VCaP (cell line): ENCODE measurements at regions not wholly inside any gene's neighbourhood (a gene's known extent, or its start where the extent isn't known, plus 50 kb on each side); places are given as distances from the start of the nearest gene placed in this dataset.

Experiments used
- H3K27ac ChIP-seq: fragments of 450-650 bp; 2 replicates; pipeline ENCODE4 v1.5.1; 2017
- TF ChIP-seq, protein P1 (sequence below): fragments of 450-650 bp; conservative IDR thresholded peaks from 2 replicates; pipeline ENCODE4 v1.5.1; 2017; ENCODE audit warnings: mild to moderate bottlenecking, moderate library complexity

DNA sequence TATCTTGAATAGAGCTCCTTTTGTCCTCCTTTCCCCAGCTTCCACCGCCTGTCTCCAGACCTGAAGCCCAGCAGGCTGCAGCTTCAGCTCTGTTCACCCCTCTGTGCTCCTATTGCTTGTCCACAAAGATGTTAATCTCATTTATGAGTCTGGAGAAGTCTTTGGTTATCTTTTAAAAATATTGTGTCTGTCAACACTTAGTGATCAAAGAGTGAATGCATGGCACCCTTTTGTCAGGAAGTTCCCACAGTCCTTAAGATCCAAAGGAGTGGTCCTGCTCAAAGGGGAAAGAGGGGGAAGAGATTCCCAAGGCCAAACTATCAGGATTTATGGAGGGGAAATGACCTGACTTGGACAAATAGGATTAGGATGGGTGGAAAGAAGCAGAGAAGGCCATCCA is 118.9 kb downstream of the ACAA2 start:
- H3K27ac ChIP-seq = no peak overlapping the region; the same call in 1 of the 2 replicates
- TF ChIP-seq, protein P1, sequence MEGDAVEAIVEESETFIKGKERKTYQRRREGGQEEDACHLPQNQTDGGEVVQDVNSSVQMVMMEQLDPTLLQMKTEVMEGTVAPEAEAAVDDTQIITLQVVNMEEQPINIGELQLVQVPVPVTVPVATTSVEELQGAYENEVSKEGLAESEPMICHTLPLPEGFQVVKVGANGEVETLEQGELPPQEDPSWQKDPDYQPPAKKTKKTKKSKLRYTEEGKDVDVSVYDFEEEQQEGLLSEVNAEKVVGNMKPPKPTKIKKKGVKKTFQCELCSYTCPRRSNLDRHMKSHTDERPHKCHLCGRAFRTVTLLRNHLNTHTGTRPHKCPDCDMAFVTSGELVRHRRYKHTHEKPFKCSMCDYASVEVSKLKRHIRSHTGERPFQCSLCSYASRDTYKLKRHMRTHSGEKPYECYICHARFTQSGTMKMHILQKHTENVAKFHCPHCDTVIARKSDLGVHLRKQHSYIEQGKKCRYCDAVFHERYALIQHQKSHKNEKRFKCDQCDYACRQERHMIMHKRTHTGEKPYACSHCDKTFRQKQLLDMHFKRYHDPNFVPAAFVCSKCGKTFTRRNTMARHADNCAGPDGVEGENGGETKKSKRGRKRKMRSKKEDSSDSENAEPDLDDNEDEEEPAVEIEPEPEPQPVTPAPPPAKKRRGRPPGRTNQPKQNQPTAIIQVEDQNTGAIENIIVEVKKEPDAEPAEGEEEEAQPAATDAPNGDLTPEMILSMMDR = no peak

DNA sequence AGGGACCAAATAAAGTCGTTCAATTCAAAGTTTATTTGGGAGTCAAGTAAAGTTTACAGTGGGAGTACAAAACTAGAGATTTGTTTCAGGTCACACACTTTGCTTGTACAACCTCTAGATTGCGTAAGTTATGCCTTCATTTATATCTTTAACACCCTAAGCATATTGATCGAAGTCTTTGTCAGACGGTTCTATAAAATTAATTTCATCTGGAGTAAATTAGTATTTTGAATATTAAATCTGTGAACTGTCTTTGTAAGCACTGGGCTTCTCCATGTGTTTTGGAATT is 119.7 kb downstream of the ACAA2 start:
- no peak overlapping the region for H3K27ac ChIP-seq
- TF ChIP-seq, protein P1 = no peak

DNA sequence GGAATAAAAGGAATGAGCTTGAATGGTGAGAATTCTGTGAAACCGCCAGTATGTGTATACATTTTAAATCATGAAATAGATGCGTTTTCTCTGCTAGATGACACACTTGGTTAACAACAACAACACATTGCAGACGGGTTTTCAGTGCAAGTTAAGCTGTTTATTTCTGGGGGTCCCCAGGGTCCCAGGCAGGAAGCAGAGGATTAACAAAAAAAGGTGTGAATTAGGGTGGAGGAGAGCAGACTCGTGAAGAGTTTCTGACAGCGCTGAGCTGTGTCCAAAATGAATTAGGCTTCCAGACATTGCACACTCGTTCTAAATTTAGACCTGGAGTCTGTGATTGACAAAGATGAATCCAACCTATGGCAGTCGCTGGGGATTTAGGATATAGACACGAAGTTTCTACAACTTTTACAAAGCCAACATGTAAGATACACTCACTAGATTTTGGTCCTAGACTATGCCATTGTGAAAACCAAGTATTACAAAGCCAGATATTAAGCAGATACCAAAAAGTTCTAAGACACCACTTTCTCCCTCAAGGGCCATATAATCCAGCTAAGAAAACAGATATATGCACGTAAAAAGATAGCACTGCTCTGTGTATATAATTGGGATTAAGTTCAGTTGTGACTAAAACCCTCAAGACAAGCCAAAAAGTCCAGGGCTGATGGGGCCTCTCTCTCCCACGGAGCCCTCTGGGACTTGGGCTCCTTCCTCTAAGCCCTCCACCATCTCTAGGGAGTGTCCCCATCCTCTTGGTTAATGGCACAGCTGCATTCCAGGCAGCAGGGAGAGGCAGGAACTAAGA is 120.2 kb downstream of the ACAA2 start:
- TF ChIP-seq, protein P1 = no peak
- H3K27ac ChIP-seq = no peak overlapping the region

DNA sequence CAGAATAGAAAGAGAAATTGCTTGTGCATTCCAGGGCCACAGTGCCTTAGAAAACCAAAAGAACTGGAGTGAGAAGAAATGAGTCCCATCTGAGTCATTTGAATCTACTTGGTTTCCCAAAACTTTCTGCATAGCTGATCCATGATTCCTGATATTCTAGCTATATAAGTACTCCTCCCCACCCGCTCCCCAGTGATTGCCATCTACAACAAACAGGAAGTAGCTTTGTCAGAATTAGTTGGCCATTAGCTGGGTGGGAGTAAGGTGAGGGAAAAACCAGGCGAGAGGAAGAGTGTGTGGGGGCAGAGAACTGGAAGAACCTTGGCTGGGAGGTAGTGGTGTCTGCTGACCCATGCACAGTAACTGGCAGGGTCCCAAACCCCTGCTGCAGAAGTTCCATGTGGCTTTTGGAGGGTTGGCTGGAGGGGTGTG is 122.1 kb downstream of the ACAA2 start:
- TF ChIP-seq, protein P1 = no peak
- H3K27ac ChIP-seq = no peak overlapping the region

DNA sequence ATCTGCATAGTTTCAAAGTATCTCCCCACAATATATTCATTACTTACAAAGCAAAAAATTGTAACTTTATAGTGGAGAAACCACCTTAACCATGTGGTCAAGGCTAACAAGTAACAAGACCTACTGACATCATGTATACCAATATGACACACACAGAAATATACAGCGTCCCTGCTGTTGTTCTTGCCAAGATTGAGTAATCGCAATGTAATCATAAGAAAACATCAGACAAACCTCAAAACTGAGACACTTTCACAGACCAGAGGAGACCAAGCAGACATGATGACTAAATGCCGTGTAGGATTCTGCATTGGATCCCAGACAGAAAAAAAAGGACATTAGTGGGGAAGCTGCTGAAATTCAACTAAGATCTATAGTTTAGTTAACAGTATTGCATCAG is 123.0 kb downstream of the ACAA2 start:
- H3K27ac ChIP-seq = no peak overlapping the region
- TF ChIP-seq, protein P1 = no peak

DNA sequence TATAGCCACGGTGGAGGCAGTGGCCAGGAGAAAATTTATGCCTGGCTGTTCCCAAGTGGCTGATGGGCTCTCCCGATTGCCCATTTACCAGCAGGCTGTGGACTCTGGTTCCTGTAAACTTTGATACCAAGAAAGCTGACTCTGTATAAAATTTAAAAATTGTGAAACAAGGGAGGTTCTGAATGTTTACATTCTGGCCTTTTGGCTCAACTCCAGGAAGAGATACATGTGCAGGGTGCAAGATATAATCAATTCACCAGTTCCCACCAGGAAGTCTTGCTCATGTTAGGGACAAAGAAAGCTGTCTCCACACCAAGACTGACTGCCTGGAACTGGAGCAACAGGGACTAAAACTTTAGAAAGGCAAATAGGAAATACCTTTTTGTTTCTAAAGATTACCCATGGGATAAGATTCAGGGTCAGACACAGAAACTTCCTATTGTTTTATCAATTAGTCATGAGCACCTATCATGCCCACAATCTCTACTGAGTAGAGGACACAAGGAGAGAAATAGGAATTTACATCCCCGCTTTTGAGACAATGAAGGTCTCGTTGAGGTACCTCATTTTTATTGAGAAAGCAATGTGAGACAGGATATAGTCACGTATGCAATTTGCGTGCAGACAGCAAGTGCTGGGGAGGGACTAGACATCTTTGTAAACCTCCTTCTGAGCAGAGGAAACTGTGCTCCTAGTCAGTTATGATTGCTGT is 123.5 kb downstream of the LIPG start:
- TF ChIP-seq, protein P1 = no peak
- no peak overlapping the region for H3K27ac ChIP-seq

DNA sequence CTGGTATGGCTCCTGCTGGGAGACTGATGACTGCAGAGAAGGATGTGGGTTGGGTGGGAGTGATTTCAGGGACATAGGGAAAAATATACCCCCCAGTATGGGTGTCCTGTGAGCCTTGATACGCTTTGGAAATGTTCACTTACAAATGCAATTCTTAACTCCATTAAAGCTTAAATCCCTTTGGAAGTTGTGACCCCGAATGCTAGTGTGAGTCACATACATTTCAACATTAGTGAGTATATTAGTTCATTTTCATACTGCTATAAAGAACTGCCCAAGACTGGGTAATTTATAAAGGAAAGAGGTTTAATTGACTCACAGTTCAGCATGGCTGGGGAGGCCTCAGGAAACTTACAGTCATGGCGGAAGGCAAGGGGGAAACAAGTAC is 120.9 kb downstream of the LIPG start:
- H3K27ac ChIP-seq = peak overlapping the region; percentile 87
